ENCODE measurements at regions not wholly inside any gene's neighbourhood (a gene's known extent, or its start where the extent isn't known, plus 50 kb on each side); places are given as distances from the start of the nearest gene placed in this dataset.

DNA sequence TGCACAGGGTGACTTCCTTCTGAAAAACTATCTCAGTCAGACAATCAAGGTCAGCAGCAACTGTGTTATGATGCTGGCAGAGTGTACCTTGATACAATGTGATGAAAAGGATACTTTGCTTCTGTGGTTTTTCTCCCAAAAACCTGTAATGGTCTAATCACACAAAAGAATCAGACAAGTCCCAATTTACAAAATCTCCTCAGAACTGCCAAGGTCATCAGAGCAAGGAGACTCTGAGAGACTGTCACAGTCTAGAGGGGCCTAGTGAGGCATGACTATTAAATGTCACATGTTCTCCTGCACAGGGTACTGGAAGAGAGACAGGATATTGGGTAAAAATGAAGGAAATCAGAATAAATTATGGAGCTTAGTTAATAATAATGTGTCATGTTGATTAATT lies 185.4 kb downstream of the ST6GAL2 start:
- Histone ChIP-seq H3K4me3 (no peak overlapping the region), H3K27me3 (no peaks in the 10 kb centered on the region), H3K4me1 (replicated peaks in 1 of 2) (no peaks in the 10 kb centered on the region), H3K9me3 (replicated peaks in 1 of 3) (no peaks in the 10 kb centered on the region), H3K27ac (no peak overlapping the region), H3K36me3 (replicated peaks in 1 of 2) (no peaks in the 10 kb centered on the region)
- intact Hi-C loops (cut with DNase I): no loop called here
- DNase-seq: no peak
- TF ChIP-seq POLR2A (IDR thresholded peaks at IDR 0.05): no peak
- TF ChIP-seq, protein P1, sequence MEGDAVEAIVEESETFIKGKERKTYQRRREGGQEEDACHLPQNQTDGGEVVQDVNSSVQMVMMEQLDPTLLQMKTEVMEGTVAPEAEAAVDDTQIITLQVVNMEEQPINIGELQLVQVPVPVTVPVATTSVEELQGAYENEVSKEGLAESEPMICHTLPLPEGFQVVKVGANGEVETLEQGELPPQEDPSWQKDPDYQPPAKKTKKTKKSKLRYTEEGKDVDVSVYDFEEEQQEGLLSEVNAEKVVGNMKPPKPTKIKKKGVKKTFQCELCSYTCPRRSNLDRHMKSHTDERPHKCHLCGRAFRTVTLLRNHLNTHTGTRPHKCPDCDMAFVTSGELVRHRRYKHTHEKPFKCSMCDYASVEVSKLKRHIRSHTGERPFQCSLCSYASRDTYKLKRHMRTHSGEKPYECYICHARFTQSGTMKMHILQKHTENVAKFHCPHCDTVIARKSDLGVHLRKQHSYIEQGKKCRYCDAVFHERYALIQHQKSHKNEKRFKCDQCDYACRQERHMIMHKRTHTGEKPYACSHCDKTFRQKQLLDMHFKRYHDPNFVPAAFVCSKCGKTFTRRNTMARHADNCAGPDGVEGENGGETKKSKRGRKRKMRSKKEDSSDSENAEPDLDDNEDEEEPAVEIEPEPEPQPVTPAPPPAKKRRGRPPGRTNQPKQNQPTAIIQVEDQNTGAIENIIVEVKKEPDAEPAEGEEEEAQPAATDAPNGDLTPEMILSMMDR (IDR thresholded peaks at IDR 0.05): no peak

DNA sequence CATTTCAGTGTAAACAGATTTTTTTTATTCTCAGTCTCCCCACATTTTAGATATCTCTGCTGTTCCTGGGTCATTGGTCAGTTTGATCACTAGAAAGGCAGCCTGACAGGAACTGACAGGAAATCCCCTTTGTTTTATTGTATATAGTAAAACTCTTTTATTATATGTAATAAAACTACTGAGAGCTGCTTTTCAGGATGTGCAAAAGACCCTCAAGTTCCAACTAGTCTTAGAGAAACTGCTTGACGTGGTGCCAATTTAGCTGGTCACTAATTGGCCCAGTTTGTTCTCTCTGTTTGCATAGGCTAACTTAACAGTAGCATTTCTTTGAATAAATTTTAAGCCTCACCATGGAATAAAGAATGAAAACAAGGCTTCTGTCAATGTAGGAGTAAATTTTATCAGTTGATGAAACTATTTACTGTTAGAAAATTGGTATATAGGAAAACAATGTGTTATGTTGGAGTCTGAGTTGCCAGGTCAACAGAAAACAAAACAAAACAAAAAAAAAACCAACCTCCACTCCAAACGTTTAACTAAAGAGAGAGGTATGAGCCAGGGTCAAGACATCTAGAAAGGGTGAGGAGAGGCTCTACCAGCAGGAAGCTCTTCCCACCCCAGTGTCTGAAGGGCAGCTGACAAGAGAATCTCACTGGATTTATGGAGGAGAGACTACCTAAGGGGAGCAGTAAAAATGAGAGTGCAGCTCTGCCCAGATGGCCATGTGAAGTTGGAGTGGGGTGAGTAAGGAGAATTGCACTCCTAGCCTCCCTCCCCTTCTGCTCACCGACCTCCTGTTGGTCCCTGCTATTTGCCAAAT lies 184.6 kb downstream of the ST6GAL2 start:
- Histone ChIP-seq H3K9me3 (replicated peaks in 1 of 3) (no peaks in the 10 kb centered on the region), H3K36me3 (replicated peaks in 1 of 2) (no peaks in the 10 kb centered on the region), H3K27ac (no peak overlapping the region), H3K27me3 (no peaks in the 10 kb centered on the region), H3K4me3 (no peak overlapping the region), H3K4me1 (replicated peaks in 1 of 2) (no peaks in the 10 kb centered on the region)
- TF ChIP-seq POLR2A (IDR thresholded peaks at IDR 0.05): no peak
- TF ChIP-seq, protein P1 (IDR thresholded peaks at IDR 0.05): no peak
- 45 to 56% (median 49%) methylated on average over 3 of the region's 3 CpGs for WGBS, 4 donors
- intact Hi-C loops (cut with DNase I): no loop called here
- no peak for DNase-seq

DNA sequence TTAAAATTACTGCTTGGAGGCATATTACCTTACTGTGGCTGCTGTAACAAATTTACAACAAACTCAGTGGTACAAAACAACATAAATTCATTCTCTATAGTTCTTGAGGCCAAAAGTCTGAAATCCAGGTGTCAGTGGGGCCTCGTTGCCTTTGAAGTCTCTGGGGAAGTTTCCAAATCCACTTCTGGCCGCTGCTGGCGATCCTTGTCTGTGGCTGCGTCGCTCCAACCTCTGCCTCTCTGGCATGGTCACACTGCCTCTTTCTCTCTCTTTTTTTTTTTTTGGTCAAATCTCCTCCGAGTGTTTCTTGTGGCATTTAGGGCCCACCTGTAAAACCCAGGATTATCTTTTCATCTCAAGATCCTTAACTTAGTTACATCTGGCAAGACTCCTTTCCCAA lies 182.8 kb downstream of the ST6GAL2 start:
- TF ChIP-seq POLR2A (IDR thresholded peaks at IDR 0.05): no peak
- TF ChIP-seq, protein P1 (IDR thresholded peaks at IDR 0.05): no peak
- Histone ChIP-seq H3K4me3 (no peak overlapping the region), H3K4me1 (replicated peaks in 1 of 2) (no peaks in the 10 kb centered on the region), H3K9me3 (replicated peaks in 1 of 3) (no peaks in the 10 kb centered on the region), H3K36me3 (replicated peaks in 1 of 2) (no peaks in the 10 kb centered on the region), H3K27me3 (no peaks in the 10 kb centered on the region), H3K27ac (no peak overlapping the region)
- intact Hi-C loops (cut with DNase I): no loop called here
- no peak for DNase-seq
- WGBS, 4 donors: 76 to 90% (median 80%) methylated on average over 6 of the region's 6 CpGs

DNA sequence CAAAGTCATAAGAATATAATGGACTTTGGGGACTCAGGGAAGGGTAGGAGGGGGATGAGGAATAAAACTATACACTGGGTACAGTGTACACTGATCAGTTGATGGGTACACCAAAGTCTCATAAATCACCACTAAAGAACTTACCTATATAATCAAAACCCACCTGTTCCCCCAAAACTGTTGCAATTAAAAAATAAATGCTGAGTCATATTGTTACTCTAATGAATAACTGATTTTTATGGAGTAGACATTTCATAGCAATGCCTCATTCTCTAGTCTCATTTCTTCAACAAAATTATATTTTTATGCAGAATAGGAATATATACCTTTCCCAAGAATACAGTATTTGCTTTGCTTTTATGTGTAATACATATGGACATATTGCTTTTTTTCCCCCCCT lies 181.2 kb downstream of the ST6GAL2 start:
- intact Hi-C loops (cut with DNase I): no loop called here
- TF ChIP-seq, protein P1 (IDR thresholded peaks at IDR 0.05): no peak
- TF ChIP-seq POLR2A (IDR thresholded peaks at IDR 0.05): no peak
- no peaks in the 10 kb centered on the region for H3K4me1 ChIP-seq (replicated peaks in 1 of 2)
- no peaks in the 10 kb centered on the region for H3K27me3 ChIP-seq
- no peak overlapping the region for H3K27ac ChIP-seq
- no peaks in the 10 kb centered on the region for H3K9me3 ChIP-seq (replicated peaks in 1 of 3)
- H3K4me3 ChIP-seq: no peak overlapping the region
- H3K36me3 ChIP-seq (replicated peaks in 1 of 2): no peaks in the 10 kb centered on the region
- no peak for DNase-seq
